ENCODE measurements at regions not wholly inside any gene's neighbourhood (a gene's known extent, or its start where the extent isn't known, plus 50 kb on each side); places are given as distances from the start of the nearest gene placed in this dataset.

GRCh38 chr5:103690676-103691075 lies 128.1 kb upstream of the NUDT12 start:
- no peak for TF ChIP-seq CTCF (IDR thresholded peaks at IDR 0.05)
- no peak for TF ChIP-seq POLR2A (IDR thresholded peaks at IDR 0.05)
- TF ChIP-seq POLR2AphosphoS5 (IDR thresholded peaks at IDR 0.05) = no peak
